ENCODE measurements at regions not wholly inside any gene's neighbourhood (a gene's known extent, or its start where the extent isn't known, plus 50 kb on each side); places are given as distances from the start of the nearest gene placed in this dataset.
A peak's percentile ranks its signal among the peaks of the same experiment; 100 is the strongest.

DNA sequence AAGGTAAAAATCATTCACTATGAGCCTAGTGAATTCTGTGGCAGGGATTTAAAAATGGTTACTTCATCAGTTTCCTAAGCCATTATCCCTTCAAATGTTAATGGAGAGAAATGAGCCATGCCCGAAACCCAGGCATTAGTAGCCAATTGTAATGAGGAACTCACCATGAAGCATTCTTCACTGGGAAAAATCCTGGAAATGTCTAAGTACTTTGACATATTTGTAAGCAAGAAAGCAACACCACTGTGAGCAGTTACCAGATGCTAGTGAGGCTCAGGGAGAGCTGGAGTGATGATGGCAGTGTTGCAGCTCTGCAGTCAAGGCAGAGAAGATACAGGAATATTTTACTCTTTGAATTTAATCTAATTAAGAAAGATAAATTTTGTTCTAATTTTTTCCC is 220.0 kb upstream of the MBL2 start:
- H3K4me2 ChIP-seq: no peak overlapping the region
- ChIA-PET POLR2A (no interaction called here), CTCF (no interaction called here)
- H3K4me3 ChIP-seq: no peak overlapping the region
- H3K9me3 ChIP-seq: no peaks in the 10 kb centered on the region
- TF ChIP-seq RCOR1 (IDR thresholded peaks at IDR 0.05; ENCODE audit: low read depth, low read length) (no peak), ZSCAN20 (CRISPR knock-in tag; IDR thresholded peaks at IDR 0.05) (no peak), MAFK (IDR thresholded peaks at IDR 0.05; ENCODE audit: partially characterized antibody) (no peak), NR3C1 (IDR thresholded peaks at IDR 0.05) (no peak), HOXB13 (CRISPR knock-in tag; IDR thresholded peaks at IDR 0.05; ENCODE audit: low read depth) (no peak)
- TF ChIP-seq, protein P1, sequence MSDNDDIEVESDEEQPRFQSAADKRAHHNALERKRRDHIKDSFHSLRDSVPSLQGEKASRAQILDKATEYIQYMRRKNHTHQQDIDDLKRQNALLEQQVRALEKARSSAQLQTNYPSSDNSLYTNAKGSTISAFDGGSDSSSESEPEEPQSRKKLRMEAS (IDR thresholded peaks at IDR 0.05): no peak
- WGBS (ENCODE audit: missing lambda C conversion rate): 4% methylated on average over 1 of the region's 1 CpG
- no peak for DNase-seq (ENCODE audit: low read depth in 1 of 2, low spot score in 1 of 2)
- ATAC-seq: no peak
- no peaks in the 10 kb centered on the region for H3K4me1 ChIP-seq
- no peak overlapping the region for H3K27ac ChIP-seq
- FAIRE-seq: no peak

GRCh38 chr10:52988923-52989322 is 216.3 kb upstream of the MBL2 start:
- Histone ChIP-seq H3K4me1 (no peaks in the 10 kb centered on the region), H3K9me3 (no peaks in the 10 kb centered on the region), H3K4me3 (no peak overlapping the region), H3K27ac (no peak overlapping the region), H3K4me2 (no peak overlapping the region)
- POLR2A ChIA-PET: no interaction called here
- ATAC-seq (no peak), FAIRE-seq (peak; percentile 23), DNase-seq (ENCODE audit: low read depth in 1 of 2, low spot score in 1 of 2) (no peak)
- CTCF ChIA-PET: no interaction called here
- TF ChIP-seq MAZ (IDR thresholded peaks at IDR 0.05; ENCODE audit: borderline replicate concordance, low read depth, low read length) (no peak), EHMT2 (IDR thresholded peaks at IDR 0.05; ENCODE audit: low read depth) (no peak), NFE2L2 (conservative IDR thresholded peaks at IDR 0.05; ENCODE audit: low read length) (no peak), ZSCAN20 (CRISPR knock-in tag; IDR thresholded peaks at IDR 0.05) (no peak), NPAS2 (CRISPR knock-in tag; IDR thresholded peaks at IDR 0.05; ENCODE audit: borderline replicate concordance) (no peak), PHF8 (IDR thresholded peaks at IDR 0.05; ENCODE audit: borderline replicate concordance, low read depth) (no peak), REST (IDR thresholded peaks at IDR 0.05) (no peak)
- TF ChIP-seq, protein P1 (IDR thresholded peaks at IDR 0.05): no peak
- TF ChIP-seq, protein P2, sequence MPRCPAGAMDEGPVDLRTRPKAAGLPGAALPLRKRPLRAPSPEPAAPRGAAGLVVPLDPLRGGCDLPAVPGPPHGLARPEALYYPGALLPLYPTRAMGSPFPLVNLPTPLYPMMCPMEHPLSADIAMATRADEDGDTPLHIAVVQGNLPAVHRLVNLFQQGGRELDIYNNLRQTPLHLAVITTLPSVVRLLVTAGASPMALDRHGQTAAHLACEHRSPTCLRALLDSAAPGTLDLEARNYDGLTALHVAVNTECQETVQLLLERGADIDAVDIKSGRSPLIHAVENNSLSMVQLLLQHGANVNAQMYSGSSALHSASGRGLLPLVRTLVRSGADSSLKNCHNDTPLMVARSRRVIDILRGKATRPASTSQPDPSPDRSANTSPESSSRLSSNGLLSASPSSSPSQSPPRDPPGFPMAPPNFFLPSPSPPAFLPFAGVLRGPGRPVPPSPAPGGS (IDR thresholded peaks at IDR 0.05): no peak
- TF ChIP-seq, protein P3, sequence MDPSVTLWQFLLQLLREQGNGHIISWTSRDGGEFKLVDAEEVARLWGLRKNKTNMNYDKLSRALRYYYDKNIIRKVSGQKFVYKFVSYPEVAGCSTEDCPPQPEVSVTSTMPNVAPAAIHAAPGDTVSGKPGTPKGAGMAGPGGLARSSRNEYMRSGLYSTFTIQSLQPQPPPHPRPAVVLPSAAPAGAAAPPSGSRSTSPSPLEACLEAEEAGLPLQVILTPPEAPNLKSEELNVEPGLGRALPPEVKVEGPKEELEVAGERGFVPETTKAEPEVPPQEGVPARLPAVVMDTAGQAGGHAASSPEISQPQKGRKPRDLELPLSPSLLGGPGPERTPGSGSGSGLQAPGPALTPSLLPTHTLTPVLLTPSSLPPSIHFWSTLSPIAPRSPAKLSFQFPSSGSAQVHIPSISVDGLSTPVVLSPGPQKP (IDR thresholded peaks at IDR 0.05; ENCODE audit: low read depth, low read length): no peak
- WGBS (ENCODE audit: missing lambda C conversion rate): 38% methylated on average over 2 of the region's 2 CpGs

DNA sequence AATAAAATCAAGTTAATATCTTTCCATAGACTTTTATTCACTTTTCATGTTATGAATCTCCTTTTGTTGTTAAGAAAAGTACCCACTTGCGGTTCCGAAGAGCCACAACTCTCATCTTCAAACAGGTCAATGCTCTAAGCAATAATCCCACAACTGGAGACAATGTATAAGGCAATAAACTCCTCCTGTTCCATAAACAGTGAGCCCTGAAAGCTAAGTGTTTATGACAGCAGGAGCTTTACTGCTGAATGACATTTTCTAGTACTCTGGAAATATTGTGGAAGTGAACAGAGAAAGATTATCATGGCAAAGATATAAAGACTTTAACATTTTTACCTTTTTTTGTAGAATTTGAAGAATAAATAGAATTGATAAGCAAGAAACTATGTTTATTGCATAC is 213.5 kb upstream of the MBL2 start:
- ATAC-seq: no peak
- CTCF ChIA-PET: no interaction called here
- WGBS (ENCODE audit: missing lambda C conversion rate): 39% methylated on average over 2 of the region's 2 CpGs

More for the DNA sequence above, 213.5 kb upstream of the MBL2 start:
- DNase-seq (ENCODE audit: low read depth in 1 of 2, low spot score in 1 of 2): no peak
- Histone ChIP-seq H3K4me1 (no peaks in the 10 kb centered on the region), H3K27ac (no peak overlapping the region), H3K9me3 (no peaks in the 10 kb centered on the region), H3K4me2 (no peak overlapping the region), H3K4me3 (no peak overlapping the region)
- POLR2A ChIA-PET: no interaction called here
- no peak for FAIRE-seq
- TF ChIP-seq CHD4 (IDR thresholded peaks at IDR 0.05; ENCODE audit: borderline replicate concordance): no peak
- TF ChIP-seq ZNF302 (CRISPR knock-in tag; IDR thresholded peaks at IDR 0.05): no peak
- no peak for TF ChIP-seq HES2 (IDR thresholded peaks at IDR 0.05)
- TF ChIP-seq NPAS2 (CRISPR knock-in tag; IDR thresholded peaks at IDR 0.05; ENCODE audit: borderline replicate concordance): no peak
- no peak for TF ChIP-seq EHMT2 (IDR thresholded peaks at IDR 0.05; ENCODE audit: low read depth)
- TF ChIP-seq RCOR1 (IDR thresholded peaks at IDR 0.05; ENCODE audit: low read depth, low read length): no peak
- no peak for TF ChIP-seq HOXA7 (CRISPR knock-in tag; IDR thresholded peaks at IDR 0.05)
- TF ChIP-seq JUN (IDR thresholded peaks at IDR 0.05): no peak
- no peak for TF ChIP-seq ZFP36 (IDR thresholded peaks at IDR 0.05; ENCODE audit: borderline replicate concordance, partially characterized antibody)
- TF ChIP-seq E2F6 (IDR thresholded peaks at IDR 0.05; ENCODE audit: borderline replicate concordance, low read depth): no peak
- TF ChIP-seq TFCP2L1 (CRISPR knock-in tag; IDR thresholded peaks at IDR 0.05): no peak
- TF ChIP-seq GATA3 (IDR thresholded peaks at IDR 0.05; ENCODE audit: borderline replicate concordance): no peak
- TF ChIP-seq KDM5A (IDR thresholded peaks at IDR 0.05): no peak
- TF ChIP-seq HDAC2 (IDR thresholded peaks at IDR 0.05): no peak
- no peak for TF ChIP-seq FOXS1 (CRISPR knock-in tag; IDR thresholded peaks at IDR 0.05)

Data from A549 (cell line).